Body of pancreas (tissue), 4 donors: ENCODE measurements at regions not wholly inside any gene's neighbourhood (a gene's known extent, or its start where the extent isn't known, plus 50 kb on each side); places are given as distances from the start of the nearest gene placed in this dataset.

Experiments used
- ATAC-seq: fragments of 150-250 bp; one replicate; pipeline ENCODE4 v1.9.1; 2016
- DNase-seq, 4 donors: peaks; one replicate each; pipeline ENCODE4 v3.0.0-alpha.2; 2019
- H3K27ac ChIP-seq, 4 donors: fragments of 200-600 bp; sonication (generic); 1 replicate in 3 of 4; 2 replicates in 1 of 4; pipeline versions ENCODE4 v1.5.1 to v1.6.1; 2016 to 2019; ENCODE audit warnings: mild to moderate bottlenecking in 1 of 4, mixed read lengths in 1 of 4, moderate library complexity in 1 of 4
- H3K27me3 ChIP-seq, 2 donors: fragments of 200-600 bp; sonication (generic); one replicate each; pipeline ENCODE4 v1.6.0; 2016; ENCODE audit warnings: mild to moderate bottlenecking in 1 of 2
- H3K36me3 ChIP-seq, 2 donors: fragments of 200-600 bp; sonication (generic); replicated peaks in 1 of 2; 2 replicates each; pipeline ENCODE4 v1.5.1; 2016; ENCODE audit warnings: low read depth in 2 of 2; ENCODE audit not compliant: insufficient read depth in 1 of 2
- H3K4me1 ChIP-seq: fragments of 200-600 bp; sonication (generic); one replicate; pipeline ENCODE4 v1.6.0; 2016
- H3K4me3 ChIP-seq, 2 donors: fragments of 200-600 bp; sonication (generic); 1 replicate in 1 of 2; 2 replicates in 1 of 2; pipeline ENCODE4 v1.5.1; 2016 to 2019
- H3K9me3 ChIP-seq, 3 donors: fragments of 200-600 bp; sonication (generic); 1 replicate in 2 of 3; 2 replicates in 1 of 3; pipeline ENCODE4 v1.5.1; 2016
- POLR2A ChIP-seq, 3 donors: fragments of 450-650 bp; IDR thresholded peaks; one replicate each; pipeline ENCODE4 v1.6.1; 2016; ENCODE audit warnings: antibody characterized with exemption in 3 of 3, mild to moderate bottlenecking in 2 of 3
- WGBS, 2 donors: methylation state at CpG; one replicate each; pipeline ENCODE4 v1.1.5; 2017; 5-methylcytosine and 5-hydroxymethylcytosine counted together
- intact Hi-C: fragments of 100-400 bp; cut with DNase I; formaldehyde crosslinking; loops from one replicate; pipeline ENCODE4 v1.15.1; 2023
- TF ChIP-seq, protein P1 (sequence below), 7 experiments: fragments of 450-650 bp in 4 of 7; fragments of 200-600 bp in 3 of 7; sonication (generic) in 3 of 7; IDR thresholded peaks; one replicate each; pipeline ENCODE4 v1.5.1; 2016 to 2019; ENCODE audit warnings: antibody characterized with exemption in 7 of 7

DNA sequence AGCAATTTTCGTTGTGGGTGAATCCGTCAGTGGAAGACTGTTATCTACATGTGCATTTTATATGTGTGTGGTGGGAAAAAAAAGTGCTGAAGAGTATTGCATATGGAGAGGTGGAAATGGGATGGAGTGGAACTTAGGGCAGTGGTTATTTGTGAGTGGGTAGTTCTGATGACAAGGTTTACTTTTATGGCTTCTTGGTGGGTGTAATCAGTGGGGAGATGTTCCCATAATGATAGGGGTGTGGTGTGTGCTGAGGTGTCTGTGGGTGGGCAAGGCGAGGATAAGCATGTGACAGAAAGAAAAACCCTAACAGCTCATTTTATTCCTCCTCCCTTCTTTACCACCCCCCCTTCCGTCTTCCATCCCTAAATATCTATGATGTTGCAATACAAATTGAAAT lies 288.1 kb downstream of the NUF2 start:
- no peaks in the 10 kb centered on the region for H3K4me1 ChIP-seq

DNA sequence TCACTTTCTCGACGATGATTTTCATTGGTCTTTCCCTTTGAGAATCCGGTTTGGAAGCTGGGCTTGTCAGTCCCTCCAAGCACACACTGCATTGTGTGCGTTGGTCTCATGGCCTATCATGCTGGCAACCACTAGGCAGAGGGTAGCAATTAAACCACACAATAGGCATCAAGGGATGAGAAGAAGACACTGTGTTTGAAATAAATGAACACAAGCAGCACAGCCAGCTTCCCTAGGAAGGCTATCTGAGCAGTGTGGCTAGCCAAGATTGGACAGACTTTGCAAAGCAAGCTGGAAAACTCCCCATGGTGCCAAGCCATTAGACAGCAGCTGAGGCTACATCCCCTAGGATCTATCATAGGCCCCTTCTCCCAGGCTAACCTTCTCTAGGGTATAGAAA lies 288.7 kb downstream of the NUF2 start:
- no peak for ATAC-seq
- WGBS, 2 donors, result 81 to 87% methylated on average over 4 of the region's 4 CpGs

More for the DNA sequence above, 288.1 kb downstream of the NUF2 start:
- intact Hi-C loops, result no loop called here
- ATAC-seq, result no peak
- TF ChIP-seq, protein P1, sequence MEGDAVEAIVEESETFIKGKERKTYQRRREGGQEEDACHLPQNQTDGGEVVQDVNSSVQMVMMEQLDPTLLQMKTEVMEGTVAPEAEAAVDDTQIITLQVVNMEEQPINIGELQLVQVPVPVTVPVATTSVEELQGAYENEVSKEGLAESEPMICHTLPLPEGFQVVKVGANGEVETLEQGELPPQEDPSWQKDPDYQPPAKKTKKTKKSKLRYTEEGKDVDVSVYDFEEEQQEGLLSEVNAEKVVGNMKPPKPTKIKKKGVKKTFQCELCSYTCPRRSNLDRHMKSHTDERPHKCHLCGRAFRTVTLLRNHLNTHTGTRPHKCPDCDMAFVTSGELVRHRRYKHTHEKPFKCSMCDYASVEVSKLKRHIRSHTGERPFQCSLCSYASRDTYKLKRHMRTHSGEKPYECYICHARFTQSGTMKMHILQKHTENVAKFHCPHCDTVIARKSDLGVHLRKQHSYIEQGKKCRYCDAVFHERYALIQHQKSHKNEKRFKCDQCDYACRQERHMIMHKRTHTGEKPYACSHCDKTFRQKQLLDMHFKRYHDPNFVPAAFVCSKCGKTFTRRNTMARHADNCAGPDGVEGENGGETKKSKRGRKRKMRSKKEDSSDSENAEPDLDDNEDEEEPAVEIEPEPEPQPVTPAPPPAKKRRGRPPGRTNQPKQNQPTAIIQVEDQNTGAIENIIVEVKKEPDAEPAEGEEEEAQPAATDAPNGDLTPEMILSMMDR (IDR thresholded peaks at IDR 0.05), result no peak
- TF ChIP-seq POLR2A (IDR thresholded peaks at IDR 0.05), result no peak
- Histone ChIP-seq H3K27ac (no peak overlapping the region), H3K9me3 (no peaks in the 10 kb centered on the region), H3K4me3 (no peak overlapping the region), H3K36me3 (no peaks in the 10 kb centered on the region), H3K27me3 (no peaks in the 10 kb centered on the region)
- WGBS, 2 donors, result 41 to 43% methylated on average over 4 of the region's 4 CpGs
- DNase-seq, result no peak

DNA sequence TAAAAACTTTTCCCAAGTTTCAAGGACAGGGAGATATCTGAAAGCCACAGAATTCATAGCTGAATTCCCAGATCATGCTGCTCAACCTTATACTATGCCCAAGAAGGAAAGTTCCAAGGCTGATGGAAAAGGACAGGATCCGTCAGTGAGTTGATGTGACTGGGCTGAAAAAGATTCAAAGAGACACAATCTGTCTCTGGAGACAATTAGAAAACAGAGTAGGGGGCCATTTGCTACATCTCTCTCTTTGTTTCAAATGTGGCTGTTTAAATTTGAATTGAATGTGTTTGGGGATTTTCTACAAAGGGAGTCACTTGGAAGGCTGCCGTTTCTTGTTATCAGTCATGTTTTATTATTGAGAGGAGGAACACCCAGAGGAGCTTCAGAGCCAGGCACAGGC lies 292.6 kb downstream of the NUF2 start:
- Histone ChIP-seq H3K36me3 (no peaks in the 10 kb centered on the region), H3K4me3 (no peak overlapping the region), H3K9me3 (no peaks in the 10 kb centered on the region), H3K4me1 (no peaks in the 10 kb centered on the region), H3K27me3 (no peaks in the 10 kb centered on the region), H3K27ac (no peak overlapping the region)
- ATAC-seq (no peak), DNase-seq (no peak)
- WGBS, 2 donors, result 33 to 39% methylated on average over 2 of the region's 2 CpGs
- no peak for TF ChIP-seq POLR2A (IDR thresholded peaks at IDR 0.05)
- TF ChIP-seq, protein P1 (IDR thresholded peaks at IDR 0.05), result no peak
- intact Hi-C loops, result no loop called here

More for the DNA sequence above, 288.7 kb downstream of the NUF2 start:
- no peak for TF ChIP-seq POLR2A (IDR thresholded peaks at IDR 0.05)
- TF ChIP-seq, protein P1 (IDR thresholded peaks at IDR 0.05), result no peak
- Histone ChIP-seq H3K27me3 (no peaks in the 10 kb centered on the region), H3K27ac (no peak overlapping the region), H3K4me1 (no peaks in the 10 kb centered on the region), H3K36me3 (no peaks in the 10 kb centered on the region), H3K9me3 (no peaks in the 10 kb centered on the region), H3K4me3 (no peak overlapping the region)
- intact Hi-C loops, result no loop called here
- no peak for DNase-seq

DNA sequence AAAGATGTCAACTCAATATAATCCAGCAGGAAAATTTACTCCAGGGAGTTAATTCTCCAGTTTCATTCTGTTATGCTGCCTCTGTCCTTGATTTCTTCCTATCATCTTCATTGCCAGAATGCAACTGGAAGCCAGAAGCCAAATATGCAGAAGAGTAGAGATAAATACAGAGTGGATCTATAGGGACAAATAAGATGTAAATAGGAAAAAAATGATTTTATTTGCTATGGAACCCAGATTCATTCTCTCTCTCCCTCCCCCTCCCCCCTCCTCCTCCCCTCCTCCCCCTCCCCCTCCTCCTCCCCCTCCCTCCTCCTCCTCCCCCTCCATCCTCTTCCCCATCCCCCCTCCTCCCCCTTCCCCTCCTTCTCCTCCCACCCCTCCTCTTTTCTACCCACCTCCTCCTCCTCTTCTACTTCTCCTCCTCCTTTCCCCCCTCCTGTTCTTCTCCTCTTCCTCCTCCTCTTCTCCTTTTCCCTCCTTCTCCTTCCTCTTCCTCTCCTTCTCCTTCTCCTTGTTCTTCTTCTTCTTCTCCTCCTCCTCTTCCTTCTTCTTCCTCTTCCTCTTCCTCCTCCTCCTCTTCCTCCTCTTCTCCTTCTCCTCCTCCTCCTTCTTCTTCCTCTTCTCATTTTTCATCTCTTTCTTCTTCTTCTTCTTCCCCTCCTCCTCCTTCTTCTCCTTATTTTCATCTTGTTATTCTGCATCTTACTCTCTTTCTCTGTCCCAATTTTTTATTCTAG lies 306.4 kb downstream of the NUF2 start:
- Histone ChIP-seq H3K4me3 (no peak overlapping the region), H3K4me1 (no peaks in the 10 kb centered on the region), H3K27ac (no peak overlapping the region), H3K36me3 (no peaks in the 10 kb centered on the region), H3K9me3 (no peaks in the 10 kb centered on the region), H3K27me3 (no peaks in the 10 kb centered on the region)
- no peak for ATAC-seq
- no peak for TF ChIP-seq POLR2A (IDR thresholded peaks at IDR 0.05)
- TF ChIP-seq, protein P1 (IDR thresholded peaks at IDR 0.05), result no peak
- intact Hi-C loops, result no loop called here
- DNase-seq, result no peak

DNA sequence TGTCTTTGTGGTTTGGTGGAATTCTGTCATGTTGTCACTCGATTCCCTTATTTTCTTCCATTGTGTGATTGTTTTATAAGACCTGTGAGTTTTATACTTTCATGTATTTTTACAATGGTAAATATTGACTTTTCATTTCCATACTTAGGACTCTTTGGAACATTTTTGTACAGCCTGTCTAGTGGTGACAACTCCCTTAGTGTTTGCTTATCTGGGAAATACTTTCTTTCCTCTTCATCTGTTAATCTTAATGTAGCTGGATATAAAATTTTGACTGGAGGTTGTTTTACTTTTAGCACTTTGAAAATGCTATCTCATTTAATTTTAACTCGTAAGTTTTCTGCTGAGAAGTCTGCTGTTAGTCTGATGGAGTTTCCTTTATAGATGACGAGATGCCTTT lies 310.5 kb downstream of the NUF2 start:
- Histone ChIP-seq H3K27me3 (no peaks in the 10 kb centered on the region), H3K36me3 (no peaks in the 10 kb centered on the region), H3K9me3 (no peaks in the 10 kb centered on the region), H3K4me3 (no peak overlapping the region), H3K4me1 (no peaks in the 10 kb centered on the region), H3K27ac (no peak overlapping the region)
- no peak for DNase-seq
- intact Hi-C loops, result no loop called here
- TF ChIP-seq, protein P1 (IDR thresholded peaks at IDR 0.05), result no peak
- no peak for TF ChIP-seq POLR2A (IDR thresholded peaks at IDR 0.05)
- WGBS, 2 donors, result 78% methylated on average over 3 of the region's 3 CpGs
- ATAC-seq, result no peak
